IMR-90 (cell line): ENCODE measurements at regions not wholly inside any gene's neighbourhood (a gene's known extent, or its start where the extent isn't known, plus 50 kb on each side); places are given as distances from the start of the nearest gene placed in this dataset.

Experiments used
- ATAC-seq: fragments of 200-7000 bp; cut with Tn5 transposase; 2 replicates; pipeline ENCODE4 v1.9.1; 2020; ENCODE audit warnings: low read depth, mild to moderate bottlenecking, moderate library complexity
- BruUV-seq: library from RNA; stranded (reverse); fragments of 400-500 nt; replicated peaks from 2 replicates; lab custom pipeline; 2021; lab: Mats Ljungman, UMichigan
- CTCF ChIA-PET: fragments of 300-600 bp; formaldehyde crosslinking; extraction: SDS; loops from one replicate; lab custom pipeline; 2021; ENCODE audit warnings: antibody characterized with exemption; lab: Yijun Ruan, JAX
- POLR2A ChIA-PET: fragments of 300-600 bp; sonication (Branson Sonifier 250); formaldehyde crosslinking; loops from one replicate; lab custom pipeline; 2022; ENCODE audit warnings: antibody characterized with exemption; ENCODE audit not compliant: unreplicated experiment; lab: Charles Lee
- DNase-seq: peaks from one replicate; pipeline ENCODE4 v3.0.0; 2013
- H2AFZ ChIP-seq: replicated peaks from 2 replicates; pipeline ENCODE3; 2013; ENCODE audit warnings: low read length, mild to moderate bottlenecking; ENCODE audit not compliant: poor library complexity
- H2AK5ac ChIP-seq: 2 replicates; pipeline ENCODE4 v1.6.1; 2013; ENCODE audit warnings: low read depth, low read length, inconsistent platforms
- H2AK9ac ChIP-seq: replicated peaks from 2 replicates; pipeline ENCODE3; 2013; ENCODE audit warnings: mild to moderate bottlenecking, low read depth, low read length, moderate library complexity; ENCODE audit not compliant: poor library complexity
- H2BK120ac ChIP-seq: 2 replicates; pipeline ENCODE4 v1.6.1; 2013; ENCODE audit warnings: low read depth, low read length, inconsistent platforms
- H2BK15ac ChIP-seq: 3 replicates; pipeline ENCODE4 v1.6.1; 2013; ENCODE audit warnings: low read depth, low read length, inconsistent platforms
- H2BK20ac ChIP-seq: 2 replicates; pipeline ENCODE4 v1.6.1; 2013; ENCODE audit warnings: low read depth, mild to moderate bottlenecking, inconsistent platforms, low read length, moderate library complexity
- H2BK5ac ChIP-seq: 2 replicates; pipeline ENCODE4 v1.6.1; 2013; ENCODE audit warnings: mild to moderate bottlenecking, low read depth, low read length, inconsistent platforms; ENCODE audit not compliant: poor library complexity, severe bottlenecking
- H3K14ac ChIP-seq: replicated peaks from 2 replicates; pipeline ENCODE4 v1.6.1; 2013; ENCODE audit warnings: low read depth, low read length, inconsistent platforms
- H3K18ac ChIP-seq: 2 replicates; pipeline ENCODE4 v1.6.1; 2013; ENCODE audit warnings: low read depth, low read length, control low read depth
- H3K23ac ChIP-seq: 2 replicates; pipeline ENCODE4 v1.6.1; 2013; ENCODE audit warnings: low read depth, low read length, inconsistent platforms
- H3K27ac ChIP-seq: 2 replicates; pipeline ENCODE4 v1.5.1; 2013; ENCODE audit warnings: mild to moderate bottlenecking, control low read depth, low read length; ENCODE audit not compliant: insufficient read depth
- H3K27me3 ChIP-seq: 2 replicates; pipeline ENCODE4 v1.6.1; 2013; ENCODE audit warnings: low read length; ENCODE audit not compliant: control insufficient read depth, insufficient read depth
- H3K36me3 ChIP-seq: 2 replicates; pipeline ENCODE4 v1.6.1; 2013; ENCODE audit warnings: low read length, mixed read lengths; ENCODE audit not compliant: control insufficient read depth, insufficient read depth
- H3K4ac ChIP-seq: 2 replicates; pipeline ENCODE4 v1.6.1; 2013; ENCODE audit warnings: low read depth, low read length, inconsistent platforms
- H3K4me1 ChIP-seq: 2 replicates; pipeline ENCODE4 v1.6.1; 2013; ENCODE audit warnings: low read length, mixed read lengths; ENCODE audit not compliant: control insufficient read depth, insufficient read depth
- H3K4me2 ChIP-seq: 2 replicates; pipeline ENCODE4 v1.6.1; 2013; ENCODE audit warnings: low read depth, mild to moderate bottlenecking, control low read depth, low read length, moderate library complexity
- H3K4me3 ChIP-seq: 2 replicates; pipeline ENCODE4 v1.5.1; 2013; ENCODE audit warnings: low read depth, mild to moderate bottlenecking, control low read depth, low read length, moderate library complexity; ENCODE audit not compliant: insufficient read depth
- H3K56ac ChIP-seq: 2 replicates; pipeline ENCODE4 v1.6.1; 2013; ENCODE audit warnings: low read length, inconsistent platforms; ENCODE audit not compliant: insufficient read depth; ENCODE audit errors: extremely low read depth
- H3K79me1 ChIP-seq, 2 experiments: 2 replicates each; pipeline ENCODE4 v1.6.1; 2013; ENCODE audit warnings: low read length in 2 of 2, inconsistent platforms in 1 of 2, low read depth in 1 of 2
- H3K9ac ChIP-seq: 2 replicates; pipeline ENCODE4 v1.6.1; 2013; ENCODE audit warnings: low read depth, low read length, control low read depth
- H3K9me1 ChIP-seq: 2 replicates; pipeline ENCODE4 v1.6.1; 2013; ENCODE audit warnings: low read length, inconsistent platforms; ENCODE audit not compliant: insufficient read depth
- H3K9me3 ChIP-seq: 2 replicates; pipeline ENCODE4 v1.6.1; 2013; ENCODE audit warnings: low read length; ENCODE audit not compliant: control insufficient read depth, insufficient read depth
- H4K20me1 ChIP-seq: 2 replicates; pipeline ENCODE4 v1.6.1; 2013; ENCODE audit warnings: low read length, inconsistent platforms; ENCODE audit not compliant: insufficient read depth
- H4K5ac ChIP-seq: 2 replicates; pipeline ENCODE4 v1.6.1; 2013; ENCODE audit warnings: mild to moderate bottlenecking, low read depth, low read length, control low read depth
- H4K8ac ChIP-seq, 2 experiments: 2 replicates each; pipeline ENCODE4 v1.6.1; 2013; ENCODE audit warnings: low read depth in 2 of 2, low read length in 2 of 2, control low read depth in 1 of 2, inconsistent platforms in 1 of 2
- H4K91ac ChIP-seq: 2 replicates; pipeline ENCODE4 v1.6.1; 2013; ENCODE audit warnings: low read depth, low read length, inconsistent platforms; ENCODE audit not compliant: insufficient read depth
- CHD1 ChIP-seq: IDR thresholded peaks from 2 replicates; pipeline ENCODE4 v1.6.1; 2012; ENCODE audit warnings: low read depth, low read length, improper control_type of control experiment
- RAD21 ChIP-seq: IDR thresholded peaks from 2 replicates; pipeline ENCODE4 v1.6.1; 2012; ENCODE audit warnings: low read length, improper control_type of control experiment
- SMC3 ChIP-seq: fragments of 150-350 bp; IDR thresholded peaks from 2 replicates; pipeline ENCODE4 v1.6.1; 2016; ENCODE audit warnings: low read depth, mild to moderate bottlenecking, antibody characterized with exemption, low read length, moderate library complexity
- WGBS, 2 experiments: methylation state at CpG; one replicate each; pipeline versions ENCODE4 v1.1.5 to v1.1.7; 2013; ENCODE audit warnings: missing lambda C conversion rate in 2 of 2; ENCODE audit not compliant: insufficient read length in 1 of 2; ENCODE audit errors: extremely low coverage in 2 of 2; 5-methylcytosine and 5-hydroxymethylcytosine counted together
- dilution Hi-C: fragments of 300-500 bp; cut with HindIII; formaldehyde crosslinking; loops from one replicate; pipeline ENCODE4 v1.14.3; 2018; ENCODE audit warnings: low sequenced_read_pairs; ENCODE audit not compliant: unreplicated experiment
- in situ Hi-C: fragments of 300-500 bp; cut with MboI; formaldehyde crosslinking; loops from 3 replicates; pipeline ENCODE4 v1.14.3; 2019; ENCODE audit warnings: low sequenced_read_pairs, inconsistent platforms, mixed read lengths
- intact Hi-C: fragments of 100-400 bp; cut with micrococcal nuclease; formaldehyde crosslinking; loops from 2 replicates; pipeline ENCODE4 v1.10.0; 2022

DNA sequence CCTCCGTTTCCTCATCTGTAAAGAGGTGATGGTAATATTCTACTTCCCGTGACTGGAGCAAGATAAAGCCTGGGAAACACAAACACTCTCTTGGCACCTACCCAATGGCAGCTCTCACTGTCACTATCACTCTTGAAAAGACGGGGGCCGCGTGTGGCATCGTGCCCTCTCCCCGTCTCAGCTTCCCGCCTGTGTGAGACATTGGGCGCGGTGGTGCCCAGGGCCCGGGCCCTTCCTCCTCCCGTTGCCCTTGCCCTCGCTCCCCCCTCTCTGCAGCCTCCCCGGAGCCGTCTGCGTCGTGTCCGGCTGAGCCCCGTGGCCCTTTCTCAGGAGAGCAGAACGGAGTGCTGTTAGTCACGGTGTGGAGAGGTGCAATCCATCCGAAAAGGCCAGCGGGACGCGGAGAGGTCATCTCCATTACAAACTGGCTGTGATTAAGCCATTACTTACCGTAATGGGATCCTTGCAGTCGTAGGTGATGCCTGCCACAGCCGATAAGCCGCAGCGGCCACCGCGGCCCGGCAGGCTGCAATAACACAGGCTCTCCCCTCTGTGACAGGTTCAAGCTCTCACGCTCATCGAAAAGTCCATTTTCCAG lies 156.4 kb upstream of the ZC3H12A start:
- H4K20me1 ChIP-seq = no peaks in the 10 kb centered on the region
- POLR2A ChIA-PET = no interaction called here
- no peak overlapping the region for H3K9ac ChIP-seq
- in situ Hi-C loops = loop anchor here (25.0 kb wide), 1 partner anchor 731 kb away; no protein-coding TSS in a partner anchor
- CTCF ChIA-PET = interaction anchor here (1.0 kb wide), 1 partner anchor 10 kb away, joined by 3 read pairs; no protein-coding TSS in a partner anchor
- peak overlapping the region; percentile 70 for H2AFZ ChIP-seq
- H3K9me1 ChIP-seq = peaks cover 3% of the 10 kb centered on the region; the same call in 1 of the 2 replicates
- no peak overlapping the region for H2BK15ac ChIP-seq
- H3K4me2 ChIP-seq = no peak overlapping the region
- H4K91ac ChIP-seq = no peak overlapping the region
- WGBS, 2 experiments = 3% methylated on average over 17 of the region's 35 CpGs; no CpG with 5 or more reads in 1 of the 2 experiments
- no peak overlapping the region for H3K23ac ChIP-seq
- no peaks in the 10 kb centered on the region for H3K4me1 ChIP-seq
- H3K9me3 ChIP-seq = no peaks in the 10 kb centered on the region
- H3K79me1 ChIP-seq = no peaks in the 10 kb centered on the region
- peaks cover 25% of the 10 kb centered on the region for H3K27me3 ChIP-seq
- H3K18ac ChIP-seq = no peak overlapping the region
- no peak overlapping the region for H3K4ac ChIP-seq
- H4K5ac ChIP-seq = no peak overlapping the region
- H3K36me3 ChIP-seq = no peaks in the 10 kb centered on the region
- BruUV-seq = no TSS peak
- ATAC-seq (no peak; the same call in 1 of the 2 replicates), DNase-seq (no peak)
- no peak overlapping the region for H3K27ac ChIP-seq
- no peak overlapping the region for H3K14ac ChIP-seq
- no peak overlapping the region for H2BK20ac ChIP-seq
- no peak overlapping the region for H3K4me3 ChIP-seq
- no peak overlapping the region for H2AK5ac ChIP-seq
- no peak overlapping the region for H2BK5ac ChIP-seq
- H2AK9ac ChIP-seq = no peak overlapping the region
- TF ChIP-seq SMC3 (no peak), RAD21 (no peak), CHD1 (no peak)
- H3K56ac ChIP-seq = no peak overlapping the region
- H4K8ac ChIP-seq = no peak overlapping the region
- no peak overlapping the region for H2BK120ac ChIP-seq
- dilution Hi-C loops = no loop called here
- intact Hi-C loops = no loop called here
